ENCODE measurements at regions not wholly inside any gene's neighbourhood (a gene's known extent, or its start where the extent isn't known, plus 50 kb on each side); places are given as distances from the start of the nearest gene placed in this dataset.
"Not testable (repeated sequence)": the region's sequence is repeated elsewhere in the genome, so short reads cannot be mapped to it uniquely, and the experiment has no call there.

GRCh38 chr2:173720306-173720705 is 244.9 kb downstream of the SP3 start:
- H3K36me3 ChIP-seq, result no peaks in the 10 kb centered on the region
- no peak for TF ChIP-seq POLR2A (IDR thresholded peaks at IDR 0.05)
- no peak for TF ChIP-seq CTCF (IDR thresholded peaks at IDR 0.05)
- TF ChIP-seq POLR2AphosphoS5 (IDR thresholded peaks at IDR 0.05; ENCODE audit: insufficient read depth in 1 of 2, low read depth in 1 of 2), result no peak
- DNase-seq (ENCODE audit: extremely low spot score in 2 of 2), result no peak
- no peaks in the 10 kb centered on the region for H3K4me1 ChIP-seq
- H3K27ac ChIP-seq, result no peak overlapping the region
- no peaks in the 10 kb centered on the region for H3K9me3 ChIP-seq
- no peak overlapping the region for H3K4me3 ChIP-seq
- no peaks in the 10 kb centered on the region for H3K27me3 ChIP-seq
- intact Hi-C loops (cut with DNase I), result no loop called here

GRCh38 chr2:173734797-173735196 is 230.4 kb downstream of the SP3 start:
- TF ChIP-seq POLR2AphosphoS5 (IDR thresholded peaks at IDR 0.05; ENCODE audit: insufficient read depth in 1 of 2, low read depth in 1 of 2) (no peak), POLR2A (IDR thresholded peaks at IDR 0.05) (no peak), CTCF (IDR thresholded peaks at IDR 0.05) (no peak)
- DNase-seq (ENCODE audit: extremely low spot score in 2 of 2), result no peak
- Histone ChIP-seq H3K27me3 (no peaks in the 10 kb centered on the region), H3K36me3 (no peaks in the 10 kb centered on the region), H3K4me1 (peaks cover 11% of the 10 kb centered on the region), H3K9me3 (no peaks in the 10 kb centered on the region), H3K4me3 (no peak overlapping the region), H3K27ac (no peak overlapping the region)
- intact Hi-C loops (cut with DNase I), result no loop called here

GRCh38 chr2:173737954-173738575 is 227.1 kb downstream of the SP3 start:
- H3K27ac ChIP-seq; intact Hi-C loops (cut with DNase I); H3K4me3 ChIP-seq; H3K9me3 ChIP-seq; H3K36me3 ChIP-seq; DNase-seq (ENCODE audit: extremely low spot score in 2 of 2); H3K27me3 ChIP-seq: not testable (repeated sequence)
- H3K4me1 ChIP-seq, result peaks cover 14% of the 10 kb centered on the region

GRCh38 chr2:173739006-173739405 is 226.2 kb downstream of the SP3 start:
- intact Hi-C loops (cut with DNase I), result no loop called here
- no peak for TF ChIP-seq POLR2A (IDR thresholded peaks at IDR 0.05)
- no peak for TF ChIP-seq CTCF (IDR thresholded peaks at IDR 0.05)
- TF ChIP-seq POLR2AphosphoS5 (IDR thresholded peaks at IDR 0.05; ENCODE audit: insufficient read depth in 1 of 2, low read depth in 1 of 2), result no peak
- no peaks in the 10 kb centered on the region for H3K9me3 ChIP-seq
- H3K27ac ChIP-seq, result peak overlapping the region; percentile 30
- H3K36me3 ChIP-seq, result no peaks in the 10 kb centered on the region
- H3K4me3 ChIP-seq, result no peak overlapping the region
- H3K4me1 ChIP-seq, result peaks cover 14% of the 10 kb centered on the region
- no peaks in the 10 kb centered on the region for H3K27me3 ChIP-seq
- no peak for DNase-seq (ENCODE audit: extremely low spot score in 2 of 2)

GRCh38 chr2:173740639-173741038 is 224.5 kb downstream of the SP3 start:
- no peak overlapping the region for H3K27ac ChIP-seq
- H3K27me3 ChIP-seq, result no peaks in the 10 kb centered on the region
- TF ChIP-seq POLR2AphosphoS5 (IDR thresholded peaks at IDR 0.05; ENCODE audit: insufficient read depth in 1 of 2, low read depth in 1 of 2) (no peak), CTCF (IDR thresholded peaks at IDR 0.05) (no peak), POLR2A (IDR thresholded peaks at IDR 0.05) (no peak)
- H3K9me3 ChIP-seq, result no peaks in the 10 kb centered on the region
- H3K4me3 ChIP-seq, result no peak overlapping the region
- intact Hi-C loops (cut with DNase I), result no loop called here
- no peak for DNase-seq (ENCODE audit: extremely low spot score in 2 of 2)
- H3K4me1 ChIP-seq, result peaks cover 14% of the 10 kb centered on the region
- no peaks in the 10 kb centered on the region for H3K36me3 ChIP-seq

Data from vagina (tissue), 2 donors.